Lower leg skin (tissue), 4 donors: ENCODE measurements at regions not wholly inside any gene's neighbourhood (a gene's known extent, or its start where the extent isn't known, plus 50 kb on each side); places are given as distances from the start of the nearest gene placed in this dataset.

Experiments used
- DNase-seq, 2 donors: peaks; one replicate each; pipeline ENCODE4 v3.0.0-alpha.2; 2019; ENCODE audit warnings: low spot score in 2 of 2
- H3K4me3 ChIP-seq: fragments of 200-600 bp; sonication (generic); 2 replicates; pipeline ENCODE4 v1.5.1; 2017; ENCODE audit warnings: mild to moderate bottlenecking, low read depth; ENCODE audit not compliant: poor library complexity, severe bottlenecking
- CTCF ChIP-seq, 3 donors: fragments of 450-650 bp; IDR thresholded peaks; one replicate each; pipeline ENCODE4 v1.5.1; 2016; ENCODE audit warnings: antibody characterized with exemption in 3 of 3, mild to moderate bottlenecking in 3 of 3, moderate library complexity in 2 of 3
- POLR2A ChIP-seq, 2 donors: fragments of 450-650 bp; IDR thresholded peaks; one replicate each; pipeline ENCODE4 v1.6.1; 2016 to 2017; ENCODE audit warnings: antibody characterized with exemption in 2 of 2, mild to moderate bottlenecking in 1 of 2, moderate library complexity in 1 of 2
- WGBS, 2 donors: methylation state at CpG; one replicate each; pipeline ENCODE4 v1.1.5; 2018; 5-methylcytosine and 5-hydroxymethylcytosine counted together
- intact Hi-C: fragments of 100-400 bp; cut with DNase I; formaldehyde crosslinking; loops from one replicate; pipeline ENCODE4 v1.15.0; 2023; ENCODE audit warnings: low total_unique reads

GRCh38 chr3:72630969-72631344, 217.3 kb downstream of the SHQ1 start:
- TF ChIP-seq CTCF (IDR thresholded peaks at IDR 0.05) (no peak), POLR2A (IDR thresholded peaks at IDR 0.05) (no peak)
- WGBS, 2 donors, result 86 to 89% methylated on average over 5 of the region's 5 CpGs
- intact Hi-C loops, result no loop called here
- H3K4me3 ChIP-seq, result no peak overlapping the region
- DNase-seq, result no peak

- intact Hi-C loops, result no loop called here
- no peak for TF ChIP-seq CTCF (IDR thresholded peaks at IDR 0.05)
- no peak for TF ChIP-seq POLR2A (IDR thresholded peaks at IDR 0.05)
- no peak overlapping the region for H3K4me3 ChIP-seq
- DNase-seq, result no peak
- WGBS, 2 donors, result 63 to 71% methylated on average over 8 of the region's 8 CpGs
Observed at GRCh38 chr3:72630327-72630968, 217.8 kb downstream of the SHQ1 start.

- DNase-seq, result no peak
- intact Hi-C loops, result no loop called here
- no peak overlapping the region for H3K4me3 ChIP-seq
- TF ChIP-seq POLR2A (IDR thresholded peaks at IDR 0.05) (no peak), CTCF (IDR thresholded peaks at IDR 0.05) (no peak)
- 43 to 71% methylated on average over 3 of the region's 3 CpGs for WGBS, 2 donors
Observed at GRCh38 chr3:72629191-72629631, 219.0 kb downstream of the SHQ1 start.

- peak; percentile 85 to 90 for DNase-seq
- intact Hi-C loops, result no loop called here
- H3K4me3 ChIP-seq, result no peak overlapping the region
- TF ChIP-seq POLR2A (IDR thresholded peaks at IDR 0.05) (no peak), CTCF (IDR thresholded peaks at IDR 0.05) (no peak)
- WGBS, 2 donors, result 54 to 76% methylated on average over 6 of the region's 6 CpGs
Observed at GRCh38 chr3:72628065-72628464, 220.2 kb downstream of the SHQ1 start.

- H3K4me3 ChIP-seq, result no peak overlapping the region
- TF ChIP-seq POLR2A (IDR thresholded peaks at IDR 0.05) (no peak), CTCF (IDR thresholded peaks at IDR 0.05) (no peak)
- DNase-seq, result no peak
- WGBS, 2 donors, result 79 to 80% methylated on average over 4 of the region's 4 CpGs
- intact Hi-C loops, result no loop called here
Observed at GRCh38 chr3:72627271-72627670, 221.0 kb downstream of the SHQ1 start.
